IPS DF 6.9 (cell line): ENCODE measurements at regions not wholly inside any gene's neighbourhood (a gene's known extent, or its start where the extent isn't known, plus 50 kb on each side); places are given as distances from the start of the nearest gene placed in this dataset.

Experiments
- DNase-seq: peaks from one replicate; pipeline ENCODE4 v3.0.0-alpha.2; 2013; ENCODE audit warnings: low read depth, low spot score
- H3K27ac ChIP-seq: one replicate; pipeline ENCODE4 v1.5.1; 2013; ENCODE audit warnings: low read length, control low read depth
- H3K27me3 ChIP-seq: 2 replicates; pipeline ENCODE4 v1.6.1; 2013; ENCODE audit warnings: mild to moderate bottlenecking, low read length; ENCODE audit not compliant: control insufficient read depth, insufficient read depth
- H3K36me3 ChIP-seq: 2 replicates; pipeline ENCODE4 v1.6.1; 2013; ENCODE audit warnings: low read length; ENCODE audit not compliant: control insufficient read depth, insufficient read depth
- H3K4me1 ChIP-seq: 2 replicates; pipeline ENCODE4 v1.6.1; 2013; ENCODE audit warnings: low read length; ENCODE audit not compliant: control insufficient read depth, insufficient read depth
- H3K4me3 ChIP-seq: 2 replicates; pipeline ENCODE4 v1.5.1; 2013; ENCODE audit warnings: mild to moderate bottlenecking, low read length
- H3K9me3 ChIP-seq: 2 replicates; pipeline ENCODE4 v1.6.1; 2013; ENCODE audit warnings: low read length, inconsistent platforms; ENCODE audit not compliant: control insufficient read depth, insufficient read depth
- WGBS: extraction: QIAGEN DNeasy Blood & Tissue Kit; methylation state at CpG from one replicate; pipeline ENCODE4 v1.1.7; 2013; ENCODE audit warnings: mixed read lengths, missing lambda C conversion rate; ENCODE audit not compliant: insufficient read length, insufficient coverage; 5-methylcytosine and 5-hydroxymethylcytosine counted together

- no peak overlapping the region for H3K27ac ChIP-seq
- no peak overlapping the region for H3K4me3 ChIP-seq
- H3K36me3 ChIP-seq = no peaks in the 10 kb centered on the region
- WGBS = no CpG with 5 or more reads among the region's 2 CpGs
- H3K27me3 ChIP-seq = no peaks in the 10 kb centered on the region
- no peak for DNase-seq
- H3K9me3 ChIP-seq = no peaks in the 10 kb centered on the region
- H3K4me1 ChIP-seq = no peaks in the 10 kb centered on the region
Measured at GRCh38 chr17:17408236-17408794, 68.5 kb upstream of the MED9 start.

- no peaks in the 10 kb centered on the region for H3K27me3 ChIP-seq
- no peaks in the 10 kb centered on the region for H3K4me1 ChIP-seq
- H3K27ac ChIP-seq = no peak overlapping the region
- H3K9me3 ChIP-seq = no peaks in the 10 kb centered on the region
- no CpG with 5 or more reads among the region's 6 CpGs for WGBS
- no peaks in the 10 kb centered on the region for H3K36me3 ChIP-seq
- no peak for DNase-seq
- no peak overlapping the region for H3K4me3 ChIP-seq
Measured at GRCh38 chr17:17410357-17410756, 66.4 kb upstream of the MED9 start.

DNA sequence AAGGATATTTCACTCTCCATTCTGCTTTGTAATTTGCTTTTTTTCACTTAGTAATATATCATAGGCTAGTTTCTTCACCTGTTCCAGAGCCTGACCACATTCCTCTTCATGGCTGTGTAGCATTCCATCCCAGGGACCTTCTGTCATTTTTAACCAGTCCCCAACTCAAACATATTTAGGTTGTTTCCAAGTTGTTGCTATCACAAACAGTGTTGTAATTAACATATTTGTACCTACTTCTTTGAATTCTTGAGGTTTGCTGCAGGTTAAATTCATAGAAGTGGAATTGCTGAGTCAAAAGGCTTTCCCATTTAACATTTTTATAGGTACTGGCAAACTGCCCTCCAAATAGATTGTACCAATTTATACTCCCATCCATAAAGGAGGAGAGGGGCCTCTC is 65.1 kb upstream of the MED9 start:
- no peaks in the 10 kb centered on the region for H3K27me3 ChIP-seq
- DNase-seq = no peak

GRCh38 chr17:17412326-17412725 is 64.5 kb upstream of the MED9 start:
- H3K36me3 ChIP-seq = no peaks in the 10 kb centered on the region
- no peaks in the 10 kb centered on the region for H3K9me3 ChIP-seq
- no peak overlapping the region for H3K27ac ChIP-seq
- H3K27me3 ChIP-seq = no peaks in the 10 kb centered on the region
- no peaks in the 10 kb centered on the region for H3K4me1 ChIP-seq
- H3K4me3 ChIP-seq = no peak overlapping the region
- DNase-seq = no peak
- WGBS = no CpG with 5 or more reads among the region's 4 CpGs

More for the DNA sequence above, 65.1 kb upstream of the MED9 start:
- H3K9me3 ChIP-seq = no peaks in the 10 kb centered on the region
- H3K4me1 ChIP-seq = no peaks in the 10 kb centered on the region
- H3K27ac ChIP-seq = no peak overlapping the region
- H3K36me3 ChIP-seq = no peaks in the 10 kb centered on the region
- no peak overlapping the region for H3K4me3 ChIP-seq

DNA sequence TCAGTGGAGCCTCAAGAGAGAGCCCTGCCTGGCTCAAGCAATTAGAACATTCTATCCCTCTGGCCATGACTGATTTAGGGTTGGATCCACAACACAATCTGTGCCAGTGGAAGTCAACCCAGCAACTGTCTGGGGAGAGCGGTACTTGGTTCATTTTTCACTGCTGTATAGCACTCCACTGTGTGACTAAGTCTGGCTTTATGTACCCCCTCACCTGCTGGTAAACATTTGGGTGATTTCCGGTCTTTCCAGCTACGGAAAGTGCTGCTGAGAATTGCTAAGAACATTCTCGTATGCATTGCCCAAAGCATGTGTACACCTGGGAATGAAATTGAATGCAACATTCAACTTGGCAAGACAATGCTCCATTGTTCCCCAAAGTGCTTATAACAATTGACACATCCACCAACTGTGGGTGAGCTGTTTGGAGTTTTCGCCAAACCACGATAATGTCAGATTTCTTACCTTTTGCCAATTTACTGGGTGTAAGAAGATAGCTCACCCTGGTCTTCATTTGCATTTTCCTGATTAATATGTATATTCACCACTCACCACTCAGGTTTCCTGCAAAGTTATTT is 63.5 kb upstream of the MED9 start:
- Histone ChIP-seq H3K27ac (no peak overlapping the region), H3K9me3 (no peaks in the 10 kb centered on the region), H3K4me3 (no peak overlapping the region), H3K27me3 (no peaks in the 10 kb centered on the region), H3K4me1 (no peaks in the 10 kb centered on the region), H3K36me3 (no peaks in the 10 kb centered on the region)
- DNase-seq = no peak
- no CpG with 5 or more reads among the region's 6 CpGs for WGBS

DNA sequence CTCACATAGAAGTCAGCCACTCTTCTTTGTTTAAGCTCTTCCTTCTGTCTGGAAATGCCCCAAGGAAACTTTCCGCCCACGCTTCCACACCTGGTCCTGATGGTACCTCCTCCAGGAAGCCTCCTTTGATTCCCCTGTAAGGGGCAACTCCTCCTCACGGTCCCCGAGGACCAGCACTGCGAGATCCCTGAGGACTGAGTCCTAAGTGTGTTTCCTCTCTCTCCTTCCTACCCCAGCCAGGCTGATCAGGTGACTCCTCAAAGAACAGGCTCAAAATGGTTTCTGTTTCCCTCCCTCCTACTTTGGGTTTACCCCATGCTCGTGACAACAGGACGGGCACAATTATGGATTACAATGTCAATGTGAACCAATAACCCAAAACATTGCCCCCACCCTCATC is 63.0 kb upstream of the MED9 start:
- no peak overlapping the region for H3K27ac ChIP-seq
- DNase-seq = no peak
- H3K27me3 ChIP-seq = no peaks in the 10 kb centered on the region
- no peaks in the 10 kb centered on the region for H3K4me1 ChIP-seq
- H3K36me3 ChIP-seq = no peaks in the 10 kb centered on the region
- WGBS = no CpG with 5 or more reads among the region's 7 CpGs
- no peak overlapping the region for H3K4me3 ChIP-seq
- H3K9me3 ChIP-seq = no peaks in the 10 kb centered on the region

DNA sequence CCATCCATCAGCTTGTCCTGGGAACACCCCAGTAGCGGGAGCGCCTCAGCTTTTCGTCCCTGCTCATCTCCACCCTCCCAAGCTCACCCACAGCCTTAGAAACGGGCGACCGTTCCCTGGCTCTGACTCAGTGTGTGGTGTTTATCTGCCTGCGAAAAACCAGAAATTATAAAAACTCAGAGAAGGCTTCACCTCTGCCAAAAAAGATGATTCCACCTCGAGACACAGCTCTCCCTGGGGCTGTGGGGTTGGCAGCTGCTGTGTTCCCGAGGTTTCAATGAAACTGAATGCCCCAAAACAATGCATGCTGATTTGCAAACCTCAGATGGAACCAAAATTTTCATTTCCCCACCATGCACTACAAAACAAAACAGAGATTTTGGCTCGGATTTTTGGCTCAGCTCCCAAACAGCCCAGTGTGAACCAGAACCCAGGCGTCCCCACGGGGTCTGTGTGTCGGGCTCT is 62.4 kb upstream of the MED9 start:
- DNase-seq = no peak
- Histone ChIP-seq H3K9me3 (no peaks in the 10 kb centered on the region), H3K36me3 (no peaks in the 10 kb centered on the region), H3K4me3 (no peak overlapping the region), H3K27me3 (no peaks in the 10 kb centered on the region), H3K27ac (no peak overlapping the region), H3K4me1 (no peaks in the 10 kb centered on the region)
- no CpG with 5 or more reads among the region's 13 CpGs for WGBS

GRCh38 chr17:17415006-17415405 is 61.8 kb upstream of the MED9 start:
- Histone ChIP-seq H3K9me3 (no peaks in the 10 kb centered on the region), H3K4me3 (no peak overlapping the region), H3K36me3 (no peaks in the 10 kb centered on the region), H3K27me3 (no peaks in the 10 kb centered on the region), H3K27ac (no peak overlapping the region), H3K4me1 (no peaks in the 10 kb centered on the region)
- no CpG with 5 or more reads among the region's 3 CpGs for WGBS
- no peak for DNase-seq

DNA sequence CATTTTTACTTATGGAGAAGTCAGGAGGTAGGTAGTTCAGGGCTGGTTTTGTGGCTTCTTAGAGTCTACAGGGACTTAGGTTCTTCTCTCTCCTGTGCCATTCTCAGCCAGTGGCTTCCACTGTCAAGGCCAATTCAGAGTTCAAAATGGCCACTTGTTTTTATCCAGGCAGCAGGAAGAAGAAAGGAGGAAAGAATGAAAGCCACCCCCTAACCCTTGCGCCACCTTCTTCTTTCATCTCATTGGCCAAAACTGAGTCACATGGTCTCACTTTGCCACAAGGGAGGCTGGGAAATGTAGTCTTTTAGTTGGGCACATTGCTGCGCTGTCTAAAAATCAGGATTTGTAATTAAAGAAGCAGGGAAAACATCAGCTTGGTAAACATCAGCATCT is 60.8 kb upstream of the MED9 start:
- no peaks in the 10 kb centered on the region for H3K4me1 ChIP-seq
- H3K4me3 ChIP-seq = no peak overlapping the region
- H3K9me3 ChIP-seq = no peaks in the 10 kb centered on the region
- DNase-seq = peak; percentile 52
- no peaks in the 10 kb centered on the region for H3K27me3 ChIP-seq
- H3K36me3 ChIP-seq = no peaks in the 10 kb centered on the region
- no peak overlapping the region for H3K27ac ChIP-seq
- WGBS = no CpG with 5 or more reads among the region's 2 CpGs

DNA sequence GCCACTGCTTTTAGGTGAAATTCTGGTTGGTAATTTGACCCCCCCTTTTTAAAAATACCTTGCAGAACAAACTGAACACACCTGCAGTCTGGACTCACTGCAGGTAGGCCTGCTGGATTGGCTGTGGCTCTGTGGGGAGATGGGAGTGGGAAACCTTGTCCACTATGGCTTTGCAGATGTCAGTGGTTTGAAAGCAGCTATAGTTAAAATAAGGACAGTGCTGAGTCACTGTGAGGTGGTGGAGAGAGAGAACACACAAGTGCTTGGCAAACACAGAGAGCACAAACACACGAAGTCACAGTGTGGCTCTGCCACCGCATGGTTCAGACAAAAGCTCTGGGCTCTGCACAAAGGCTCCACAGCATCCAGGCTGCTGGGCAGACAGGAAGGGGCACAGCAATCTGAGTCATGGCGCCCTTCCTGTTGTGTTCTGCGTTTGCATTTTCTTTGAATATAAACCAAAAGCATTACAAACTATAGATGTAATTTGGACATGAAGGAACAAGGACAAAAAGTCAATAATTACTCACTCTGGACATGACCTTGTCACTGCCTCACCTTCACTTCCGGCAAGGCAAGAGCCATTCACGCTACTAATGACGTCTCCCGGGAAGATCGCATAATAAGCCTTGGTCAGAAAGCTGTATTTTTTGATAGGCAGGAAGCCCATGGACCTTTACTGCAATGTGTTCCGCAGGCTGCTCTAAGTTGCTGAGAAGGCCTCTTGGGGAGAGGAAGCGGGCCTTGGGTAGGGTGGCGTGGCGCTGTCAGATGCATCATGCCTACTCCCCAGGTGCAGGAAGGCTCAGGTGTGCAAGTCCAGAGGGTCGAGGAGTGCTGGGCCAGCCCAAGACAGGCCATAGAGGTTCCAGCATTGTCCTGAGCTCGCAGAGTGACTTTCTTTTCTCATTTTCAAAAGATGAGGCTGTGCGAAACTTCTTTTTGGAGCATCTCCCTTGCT is 60.1 kb upstream of the MED9 start:
- no peaks in the 10 kb centered on the region for H3K9me3 ChIP-seq
- no peaks in the 10 kb centered on the region for H3K27me3 ChIP-seq
- no peak for DNase-seq
- H3K36me3 ChIP-seq = no peaks in the 10 kb centered on the region
- no peak overlapping the region for H3K4me3 ChIP-seq
- no peak overlapping the region for H3K27ac ChIP-seq
- WGBS = no CpG with 5 or more reads among the region's 16 CpGs
- H3K4me1 ChIP-seq = no peaks in the 10 kb centered on the region
